Lower lobe of right lung (tissue), 2 donors: ENCODE measurements at regions not wholly inside any gene's neighbourhood (a gene's known extent, or its start where the extent isn't known, plus 50 kb on each side); places are given as distances from the start of the nearest gene placed in this dataset.

ENCODE experiments used
- ATAC-seq, 2 donors: fragments of 200-7000 bp; cut with Tn5 transposase; one replicate each; pipeline ENCODE4 v1.9.1; 2020 to 2022; ENCODE audit warnings: mild to moderate bottlenecking in 2 of 2, moderate library complexity in 2 of 2
- DNase-seq: peaks from one replicate; pipeline ENCODE4 v3.0.0-alpha.2; 2020
- H3K27ac ChIP-seq: fragments of 200-600 bp; one replicate; pipeline ENCODE4 v1.8.0; 2022
- H3K27me3 ChIP-seq: fragments of 200-600 bp; one replicate; pipeline ENCODE4 v1.8.0; 2022; ENCODE audit warnings: low read depth
- H3K36me3 ChIP-seq: fragments of 200-600 bp; one replicate; pipeline ENCODE4 v1.8.0; 2022; ENCODE audit warnings: mild to moderate bottlenecking
- H3K4me1 ChIP-seq: fragments of 200-600 bp; one replicate; pipeline ENCODE4 v1.8.0; 2022
- H3K4me3 ChIP-seq: fragments of 200-600 bp; one replicate; pipeline ENCODE4 v1.8.0; 2022; ENCODE audit warnings: mild to moderate bottlenecking
- H3K9me3 ChIP-seq: fragments of 200-600 bp; one replicate; pipeline ENCODE4 v1.8.0; 2022
- intact Hi-C: fragments of 100-400 bp; cut with DNase I; formaldehyde crosslinking; loops from one replicate; pipeline ENCODE4 v1.11.0; 2022
- TF ChIP-seq, protein P1 (sequence below): fragments of 200-600 bp; IDR thresholded peaks from one replicate; pipeline ENCODE4 v1.8.0; 2022; ENCODE audit warnings: antibody characterized with exemption, mild to moderate bottlenecking
- donor health status: DM: no; HTN: yes; CAD: no; lungs with severe emphysema.

DNA sequence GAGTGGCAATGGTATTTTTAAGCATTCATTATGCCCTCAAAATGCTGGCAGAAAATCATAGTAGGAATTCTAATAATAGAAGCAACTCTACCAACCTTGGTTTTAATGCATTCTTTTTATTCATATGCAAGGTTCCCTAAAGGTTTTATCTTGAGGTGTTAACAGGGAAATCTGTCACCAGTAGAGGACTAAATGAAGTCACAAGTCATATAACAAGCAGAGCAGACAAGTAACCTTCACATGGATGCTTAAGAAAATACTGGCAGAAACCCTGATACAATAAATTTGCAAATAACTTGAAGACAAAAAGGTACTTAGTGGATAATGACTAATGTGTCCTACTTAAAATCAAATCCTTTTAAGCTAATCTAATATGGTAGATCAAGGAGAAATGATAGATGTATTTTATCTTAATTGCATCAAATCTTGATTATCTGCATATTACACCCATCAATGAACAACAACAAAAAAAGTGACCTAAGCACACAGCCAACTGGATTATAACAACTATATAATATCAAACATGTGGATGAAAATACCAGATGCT lies 73.3 kb downstream of the RFC3 start:
- Histone ChIP-seq H3K4me3 (no peak overlapping the region), H3K36me3 (no peaks in the 10 kb centered on the region), H3K27ac (no peak overlapping the region), H3K9me3 (no peaks in the 10 kb centered on the region), H3K4me1 (no peaks in the 10 kb centered on the region), H3K27me3 (no peaks in the 10 kb centered on the region)
- TF ChIP-seq, protein P1, sequence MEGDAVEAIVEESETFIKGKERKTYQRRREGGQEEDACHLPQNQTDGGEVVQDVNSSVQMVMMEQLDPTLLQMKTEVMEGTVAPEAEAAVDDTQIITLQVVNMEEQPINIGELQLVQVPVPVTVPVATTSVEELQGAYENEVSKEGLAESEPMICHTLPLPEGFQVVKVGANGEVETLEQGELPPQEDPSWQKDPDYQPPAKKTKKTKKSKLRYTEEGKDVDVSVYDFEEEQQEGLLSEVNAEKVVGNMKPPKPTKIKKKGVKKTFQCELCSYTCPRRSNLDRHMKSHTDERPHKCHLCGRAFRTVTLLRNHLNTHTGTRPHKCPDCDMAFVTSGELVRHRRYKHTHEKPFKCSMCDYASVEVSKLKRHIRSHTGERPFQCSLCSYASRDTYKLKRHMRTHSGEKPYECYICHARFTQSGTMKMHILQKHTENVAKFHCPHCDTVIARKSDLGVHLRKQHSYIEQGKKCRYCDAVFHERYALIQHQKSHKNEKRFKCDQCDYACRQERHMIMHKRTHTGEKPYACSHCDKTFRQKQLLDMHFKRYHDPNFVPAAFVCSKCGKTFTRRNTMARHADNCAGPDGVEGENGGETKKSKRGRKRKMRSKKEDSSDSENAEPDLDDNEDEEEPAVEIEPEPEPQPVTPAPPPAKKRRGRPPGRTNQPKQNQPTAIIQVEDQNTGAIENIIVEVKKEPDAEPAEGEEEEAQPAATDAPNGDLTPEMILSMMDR, result no peak
- intact Hi-C loops, result no loop called here
- DNase-seq (no peak), ATAC-seq (no peak)

DNA sequence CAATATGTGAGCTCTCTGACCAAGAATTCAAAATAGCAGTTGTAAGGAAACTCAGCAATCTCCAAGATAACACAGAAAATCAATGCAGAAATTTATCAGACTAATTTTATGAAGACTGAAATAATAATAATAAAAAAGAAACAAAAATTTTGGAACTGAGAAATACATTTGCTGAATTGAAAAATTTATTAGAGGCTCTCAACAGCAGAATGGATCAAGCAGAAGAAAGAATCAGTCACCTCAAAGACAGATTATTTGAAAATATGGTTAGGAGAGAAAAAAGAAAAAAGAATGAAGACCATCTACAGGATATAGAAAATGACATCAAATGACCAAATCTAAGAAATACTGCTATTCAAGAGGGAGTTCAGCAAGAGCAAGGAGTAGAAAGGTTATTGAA lies 75.6 kb downstream of the RFC3 start:
- Histone ChIP-seq H3K27me3 (no peaks in the 10 kb centered on the region), H3K9me3 (peaks cover 6% of the 10 kb centered on the region), H3K27ac (no peak overlapping the region), H3K4me1 (no peaks in the 10 kb centered on the region), H3K36me3 (no peaks in the 10 kb centered on the region), H3K4me3 (no peak overlapping the region)
- TF ChIP-seq, protein P1, result no peak
- intact Hi-C loops, result no loop called here
- DNase-seq, result no peak
- no peak for ATAC-seq

DNA sequence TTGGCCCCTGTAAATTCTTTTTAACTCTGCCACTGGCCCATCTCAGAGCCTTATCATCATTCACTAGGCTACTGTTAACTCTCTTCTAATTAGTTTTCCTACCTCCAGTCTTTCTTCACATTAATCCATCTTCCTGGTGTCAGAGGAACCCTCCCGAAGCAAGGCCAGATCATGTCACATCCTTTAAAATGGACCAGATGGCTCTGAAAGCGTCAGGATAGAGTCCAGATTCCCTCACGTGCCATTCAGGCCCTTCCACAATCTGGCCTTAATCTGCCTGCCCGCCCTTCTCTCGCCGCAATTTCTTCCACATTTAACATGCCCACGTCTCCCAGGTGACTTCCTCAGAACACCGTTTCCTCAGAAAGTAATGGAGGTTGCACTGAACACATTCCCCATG lies 86.5 kb downstream of the RFC3 start:
- no peaks in the 10 kb centered on the region for H3K36me3 ChIP-seq
- ATAC-seq (no peak), DNase-seq (no peak)
- H3K4me3 ChIP-seq, result no peak overlapping the region
- no peak overlapping the region for H3K27ac ChIP-seq
- intact Hi-C loops, result no loop called here
- no peaks in the 10 kb centered on the region for H3K27me3 ChIP-seq
- TF ChIP-seq, protein P1, result no peak
- peaks cover 8% of the 10 kb centered on the region for H3K9me3 ChIP-seq
- no peaks in the 10 kb centered on the region for H3K4me1 ChIP-seq

DNA sequence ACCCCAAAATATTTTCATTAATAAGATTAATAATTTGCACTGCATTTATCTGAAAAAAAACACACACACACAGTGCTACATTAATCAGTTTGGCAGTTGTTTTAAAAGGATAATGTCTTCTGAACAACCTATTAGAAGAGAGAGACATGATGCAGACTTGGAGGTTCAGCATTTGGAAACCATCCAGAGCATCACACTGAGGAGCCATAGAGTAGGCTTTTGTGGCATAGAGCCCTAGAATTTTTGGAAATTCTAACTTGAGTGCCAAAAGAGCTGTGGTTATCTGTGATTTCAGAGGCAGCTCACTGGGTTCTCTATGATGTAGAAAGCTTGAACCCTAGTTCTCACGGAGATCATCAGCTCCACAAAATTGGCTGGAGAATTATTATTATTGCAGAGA lies 90.2 kb downstream of the RFC3 start:
- H3K27me3 ChIP-seq, result no peaks in the 10 kb centered on the region
- H3K36me3 ChIP-seq, result no peaks in the 10 kb centered on the region
- H3K9me3 ChIP-seq, result no peaks in the 10 kb centered on the region
- no peak for ATAC-seq
- TF ChIP-seq, protein P1, result no peak
- H3K4me1 ChIP-seq, result no peaks in the 10 kb centered on the region
- no peak overlapping the region for H3K4me3 ChIP-seq
- H3K27ac ChIP-seq, result no peak overlapping the region
- intact Hi-C loops, result no loop called here
- no peak for DNase-seq

DNA sequence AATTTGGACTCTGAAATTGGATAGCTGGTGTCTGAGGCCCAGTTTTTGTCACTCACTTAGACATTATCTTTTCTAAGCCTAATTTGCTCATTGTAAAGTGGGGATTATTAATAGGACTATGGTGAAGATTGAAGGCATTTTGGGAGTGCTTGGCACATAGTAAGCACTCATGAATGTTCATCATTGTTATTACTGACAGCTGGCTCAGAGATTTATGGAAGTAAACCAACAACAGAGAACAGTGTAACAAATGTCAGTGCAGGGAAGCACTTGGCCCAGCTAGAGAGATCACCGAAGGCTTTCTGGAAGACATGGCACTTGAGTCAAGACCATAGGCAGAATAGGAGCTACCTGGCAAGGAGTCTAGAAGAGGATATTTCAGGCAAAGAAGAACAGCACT lies 92.3 kb downstream of the RFC3 start:
- H3K27ac ChIP-seq, result no peak overlapping the region
- H3K36me3 ChIP-seq, result no peaks in the 10 kb centered on the region
- H3K4me1 ChIP-seq, result no peaks in the 10 kb centered on the region
- H3K27me3 ChIP-seq, result no peaks in the 10 kb centered on the region
- DNase-seq (no peak), ATAC-seq (no peak)
- H3K9me3 ChIP-seq, result no peaks in the 10 kb centered on the region
- intact Hi-C loops, result no loop called here
- no peak overlapping the region for H3K4me3 ChIP-seq
- TF ChIP-seq, protein P1, result no peak

DNA sequence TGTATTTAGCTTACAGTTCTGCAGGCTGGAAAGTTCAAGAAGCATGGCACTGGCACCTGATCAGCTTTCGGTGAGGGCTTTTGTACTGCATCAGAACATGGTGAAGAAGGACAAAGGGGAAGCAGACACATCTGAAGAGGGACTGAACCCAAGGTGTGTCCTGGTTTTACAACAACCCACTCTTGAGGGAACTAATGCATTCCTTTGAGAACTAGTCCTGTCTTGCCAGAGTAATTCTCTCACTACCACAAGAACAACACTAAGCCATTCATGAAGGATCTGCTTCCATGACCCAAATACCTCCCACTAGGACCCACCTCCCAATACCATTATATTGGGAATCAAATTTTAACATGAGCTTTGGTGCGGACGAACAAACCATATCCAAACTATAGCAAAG lies 93.6 kb downstream of the RFC3 start:
- Histone ChIP-seq H3K27ac (no peak overlapping the region), H3K4me1 (no peaks in the 10 kb centered on the region), H3K4me3 (no peak overlapping the region), H3K36me3 (no peaks in the 10 kb centered on the region), H3K9me3 (no peaks in the 10 kb centered on the region), H3K27me3 (no peaks in the 10 kb centered on the region)
- TF ChIP-seq, protein P1, result no peak
- ATAC-seq (no peak), DNase-seq (no peak)
- intact Hi-C loops, result no loop called here
